ENCODE measurements at regions not wholly inside any gene's neighbourhood (a gene's known extent, or its start where the extent isn't known, plus 50 kb on each side); places are given as distances from the start of the nearest gene placed in this dataset.
A peak's percentile ranks its signal among the peaks of the same experiment; 100 is the strongest.

DNA sequence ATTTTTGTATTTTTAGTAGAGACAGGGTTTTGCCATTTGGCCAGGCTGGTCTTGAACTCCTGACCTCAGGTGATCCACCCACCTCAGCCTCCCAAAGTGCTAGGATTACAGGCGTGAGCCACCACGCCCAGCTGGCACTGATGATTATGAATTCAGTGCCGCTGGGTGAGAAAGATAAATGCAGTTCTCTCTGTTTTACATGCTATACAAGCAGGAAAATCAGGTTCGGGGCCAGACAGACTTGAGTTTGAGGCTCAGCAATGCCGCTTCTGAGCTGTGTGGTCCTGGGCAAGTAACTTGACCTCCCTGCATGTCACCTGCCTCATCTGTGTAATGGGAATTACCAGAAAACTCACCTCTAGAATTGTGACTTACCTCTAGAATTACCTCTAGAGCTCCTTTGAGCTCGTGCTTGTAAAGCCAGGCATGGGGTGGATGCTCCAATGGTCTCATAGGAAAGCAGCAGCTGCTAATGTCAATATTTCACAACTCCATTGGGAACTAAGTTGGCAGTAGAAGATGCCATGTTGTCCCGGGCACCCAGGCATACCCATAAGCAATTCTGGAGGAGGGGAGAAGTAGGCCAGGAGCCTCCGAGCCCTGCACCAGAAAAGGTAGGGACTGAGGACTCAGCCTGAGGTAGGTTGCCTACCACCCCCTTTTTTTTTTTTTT lies 119.8 kb upstream of the SLC25A33 start:
- Mint-ChIP-seq H3K27ac (no peak overlapping the region), H3K27me3 (no peaks in the 10 kb centered on the region), H3K9me3 (no peaks in the 10 kb centered on the region), H3K36me3 (ENCODE audit: low read depth) (no peaks in the 10 kb centered on the region), H3K4me1 (ENCODE audit: low read depth) (peaks cover 55% of the 10 kb centered on the region), H3K4me3 (no peak overlapping the region)
- H3K4me1 ChIP-seq (ENCODE audit: insufficient read depth, low read length) = peaks cover 58% of the 10 kb centered on the region
- no peaks in the 10 kb centered on the region for H3K36me3 ChIP-seq (ENCODE audit: insufficient read depth, low read length)
- CTCF ChIA-PET = interaction anchor here (0.7 kb wide), 1 partner anchor 102 kb away, joined by 3 read pairs; no protein-coding TSS in a partner anchor
- TF ChIP-seq, protein P1, sequence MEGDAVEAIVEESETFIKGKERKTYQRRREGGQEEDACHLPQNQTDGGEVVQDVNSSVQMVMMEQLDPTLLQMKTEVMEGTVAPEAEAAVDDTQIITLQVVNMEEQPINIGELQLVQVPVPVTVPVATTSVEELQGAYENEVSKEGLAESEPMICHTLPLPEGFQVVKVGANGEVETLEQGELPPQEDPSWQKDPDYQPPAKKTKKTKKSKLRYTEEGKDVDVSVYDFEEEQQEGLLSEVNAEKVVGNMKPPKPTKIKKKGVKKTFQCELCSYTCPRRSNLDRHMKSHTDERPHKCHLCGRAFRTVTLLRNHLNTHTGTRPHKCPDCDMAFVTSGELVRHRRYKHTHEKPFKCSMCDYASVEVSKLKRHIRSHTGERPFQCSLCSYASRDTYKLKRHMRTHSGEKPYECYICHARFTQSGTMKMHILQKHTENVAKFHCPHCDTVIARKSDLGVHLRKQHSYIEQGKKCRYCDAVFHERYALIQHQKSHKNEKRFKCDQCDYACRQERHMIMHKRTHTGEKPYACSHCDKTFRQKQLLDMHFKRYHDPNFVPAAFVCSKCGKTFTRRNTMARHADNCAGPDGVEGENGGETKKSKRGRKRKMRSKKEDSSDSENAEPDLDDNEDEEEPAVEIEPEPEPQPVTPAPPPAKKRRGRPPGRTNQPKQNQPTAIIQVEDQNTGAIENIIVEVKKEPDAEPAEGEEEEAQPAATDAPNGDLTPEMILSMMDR (IDR thresholded peaks at IDR 0.05) = no peak
- H3K9me3 ChIP-seq (ENCODE audit: control insufficient read depth in 1 of 2, insufficient read depth in 1 of 2, low read length in 2 of 2) = peaks cover 0 to 7% of the 10 kb centered on the region in 2 experiments
- DNase-seq = no peak
- intact Hi-C loops (cut with DNase I, micrococcal nuclease) = no loop called here
- ATAC-seq (ENCODE audit: poor library complexity) = no peak
- no peak overlapping the region for H3K27ac ChIP-seq (ENCODE audit: low read depth in 1 of 2, low read length in 2 of 2)
- POLR2A ChIA-PET = interaction anchor here (0.5 kb wide), 1 partner anchor 304 kb away, joined by 4 read pairs; no protein-coding TSS in a partner anchor
- H3K27me3 ChIP-seq (ENCODE audit: control insufficient read depth in 1 of 2, insufficient read depth in 2 of 2, low read length in 2 of 2) = no peaks in the 10 kb centered on the region
- H3K4me3 ChIP-seq (ENCODE audit: low read length) = no peak overlapping the region

DNA sequence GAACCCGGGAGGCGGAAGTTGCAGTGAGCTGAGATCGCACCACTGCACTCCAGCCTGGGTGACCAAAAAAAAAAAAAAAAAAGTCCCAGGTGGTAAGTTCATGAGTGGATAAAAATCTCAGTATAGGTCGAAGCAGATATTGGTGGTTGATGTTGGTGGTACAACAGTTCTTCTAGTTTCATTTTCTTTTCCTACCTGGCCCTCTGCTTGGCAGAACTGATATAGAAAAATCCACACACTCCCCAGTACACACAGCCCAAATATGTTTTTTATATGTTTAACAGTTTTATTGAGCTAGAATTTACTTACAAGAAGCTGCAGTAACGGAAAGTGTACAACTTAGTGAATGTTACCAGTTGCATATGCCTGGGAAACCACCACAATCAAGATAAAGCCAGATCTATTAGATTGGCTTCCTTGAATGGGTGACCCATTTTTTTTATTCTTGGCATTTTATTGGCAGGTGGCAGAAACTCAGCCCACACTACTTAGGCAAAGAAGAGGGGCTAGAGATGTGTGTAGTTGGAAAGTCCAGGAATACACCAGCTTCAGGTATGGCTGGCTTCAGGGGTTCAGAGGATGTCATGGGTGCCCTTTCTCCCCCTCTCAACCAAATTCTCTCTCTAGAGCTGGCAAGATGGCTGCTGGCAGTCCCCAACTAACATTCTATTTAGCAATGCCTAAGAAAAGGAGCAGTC lies 118.3 kb upstream of the SLC25A33 start:
- Mint-ChIP-seq H3K36me3 (ENCODE audit: low read depth) (no peaks in the 10 kb centered on the region), H3K9me3 (no peaks in the 10 kb centered on the region), H3K27me3 (no peaks in the 10 kb centered on the region), H3K4me3 (peak overlapping the region; percentile 22), H3K27ac (peak overlapping the region; percentile 24), H3K4me1 (ENCODE audit: low read depth) (peaks cover 66% of the 10 kb centered on the region)
- peaks cover 71% of the 10 kb centered on the region for H3K4me1 ChIP-seq (ENCODE audit: insufficient read depth, low read length)
- H3K36me3 ChIP-seq (ENCODE audit: insufficient read depth, low read length) = no peaks in the 10 kb centered on the region
- intact Hi-C loops (cut with DNase I, micrococcal nuclease) = no loop called here
- peaks cover 0 to 7% of the 10 kb centered on the region in 2 experiments for H3K9me3 ChIP-seq (ENCODE audit: control insufficient read depth in 1 of 2, insufficient read depth in 1 of 2, low read length in 2 of 2)
- CTCF ChIA-PET = no interaction called here
- H3K27me3 ChIP-seq (ENCODE audit: control insufficient read depth in 1 of 2, insufficient read depth in 2 of 2, low read length in 2 of 2) = no peaks in the 10 kb centered on the region
- H3K27ac ChIP-seq (ENCODE audit: low read depth in 1 of 2, low read length in 2 of 2) = no peak overlapping the region
- ATAC-seq (ENCODE audit: poor library complexity) (no peak), DNase-seq (peak in 2 of 14 experiments; percentile 13 to 34)
- TF ChIP-seq, protein P1 (IDR thresholded peaks at IDR 0.05) = no peak
- POLR2A ChIA-PET = interaction anchor here (0.6 kb wide), 1 partner anchor 8 kb away, joined by 3 read pairs; no protein-coding TSS in a partner anchor
- no peak overlapping the region for H3K4me3 ChIP-seq (ENCODE audit: low read length)

DNA sequence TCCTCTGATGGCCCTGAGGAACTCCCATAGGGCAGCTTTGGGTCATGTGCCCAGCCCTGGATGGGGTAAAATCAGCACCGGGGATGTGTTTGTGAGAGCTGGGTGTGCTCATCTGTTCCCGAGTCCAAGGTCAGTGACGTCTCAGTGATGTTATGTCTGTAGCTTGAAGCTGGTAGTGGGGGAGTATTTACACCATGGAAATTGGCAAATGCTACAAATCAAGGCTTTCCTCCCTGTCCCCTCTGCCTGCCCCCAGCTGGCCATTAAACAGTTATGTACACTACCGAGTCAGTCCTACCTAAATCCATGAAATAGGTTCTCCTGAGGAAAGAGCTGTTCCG lies 117.8 kb upstream of the SLC25A33 start:
- CTCF ChIA-PET = no interaction called here
- DNase-seq (no peak), ATAC-seq (ENCODE audit: poor library complexity) (no peak)
- peaks cover 67% of the 10 kb centered on the region for H3K4me1 Mint-ChIP-seq (ENCODE audit: low read depth)
- H3K9me3 ChIP-seq (ENCODE audit: control insufficient read depth in 1 of 2, insufficient read depth in 1 of 2, low read length in 2 of 2) = peaks cover 0 to 7% of the 10 kb centered on the region in 2 experiments
- no peaks in the 10 kb centered on the region for H3K36me3 Mint-ChIP-seq (ENCODE audit: low read depth)
- POLR2A ChIA-PET = interaction anchor here (0.6 kb wide), 1 partner anchor 9 kb away, joined by 3 read pairs; no protein-coding TSS in a partner anchor
- H3K27me3 ChIP-seq (ENCODE audit: control insufficient read depth in 1 of 2, insufficient read depth in 2 of 2, low read length in 2 of 2) = no peaks in the 10 kb centered on the region
- no peak overlapping the region for H3K4me3 Mint-ChIP-seq
- peaks cover 72% of the 10 kb centered on the region for H3K4me1 ChIP-seq (ENCODE audit: insufficient read depth, low read length)
- no peak overlapping the region for H3K4me3 ChIP-seq (ENCODE audit: low read length)
- TF ChIP-seq, protein P1 (IDR thresholded peaks at IDR 0.05) = no peak
- H3K27ac ChIP-seq (ENCODE audit: low read depth in 1 of 2, low read length in 2 of 2) = no peak overlapping the region
- H3K27me3 Mint-ChIP-seq = no peaks in the 10 kb centered on the region
- intact Hi-C loops (cut with DNase I, micrococcal nuclease) = no loop called here
- H3K9me3 Mint-ChIP-seq = no peaks in the 10 kb centered on the region
- H3K36me3 ChIP-seq (ENCODE audit: insufficient read depth, low read length) = no peaks in the 10 kb centered on the region
- H3K27ac Mint-ChIP-seq = no peak overlapping the region
